IPS-20b (cell line): ENCODE measurements at regions not wholly inside any gene's neighbourhood (a gene's known extent, or its start where the extent isn't known, plus 50 kb on each side); places are given as distances from the start of the nearest gene placed in this dataset.

Experiments used
- H3K27ac ChIP-seq: one replicate; pipeline ENCODE4 v1.5.1; 2013; ENCODE audit warnings: low read length
- H3K27me3 ChIP-seq: 2 replicates; pipeline ENCODE4 v1.6.1; 2013; ENCODE audit warnings: mild to moderate bottlenecking, low read length, inconsistent platforms; ENCODE audit not compliant: insufficient read depth
- H3K36me3 ChIP-seq: 2 replicates; pipeline ENCODE4 v1.6.1; 2013; ENCODE audit warnings: low read depth, mild to moderate bottlenecking, inconsistent platforms, low read length, moderate library complexity; ENCODE audit not compliant: insufficient read depth
- H3K4me1 ChIP-seq: 2 replicates; pipeline ENCODE4 v1.6.1; 2013; ENCODE audit warnings: mild to moderate bottlenecking, control low read depth, inconsistent platforms, low read length, moderate library complexity; ENCODE audit not compliant: insufficient read depth
- H3K4me3 ChIP-seq: 2 replicates; pipeline ENCODE4 v1.5.1; 2013; ENCODE audit warnings: mild to moderate bottlenecking, low read length, inconsistent platforms
- H3K9ac ChIP-seq: 2 replicates; pipeline ENCODE4 v1.6.1; 2013; ENCODE audit warnings: low read depth, mild to moderate bottlenecking, inconsistent platforms, low read length, moderate library complexity
- H3K9me3 ChIP-seq: 2 replicates; pipeline ENCODE4 v1.6.1; 2013; ENCODE audit warnings: mild to moderate bottlenecking, low read depth, low read length, inconsistent platforms; ENCODE audit not compliant: insufficient read depth

GRCh38 chr2:156672556-156673332, 236.6 kb downstream of the GPD2 start:
- Histone ChIP-seq H3K9ac (no peak overlapping the region), H3K4me1 (peaks cover 21% of the 10 kb centered on the region; the same call in 1 of the 2 replicates), H3K36me3 (no peaks in the 10 kb centered on the region), H3K9me3 (peaks cover 11% of the 10 kb centered on the region), H3K27ac (no peak overlapping the region), H3K27me3 (no peaks in the 10 kb centered on the region), H3K4me3 (no peak overlapping the region)

- peaks cover 21% of the 10 kb centered on the region; the same call in 1 of the 2 replicates for H3K4me1 ChIP-seq
- no peak overlapping the region for H3K27ac ChIP-seq
- no peak overlapping the region for H3K9ac ChIP-seq
- peaks cover 6% of the 10 kb centered on the region for H3K9me3 ChIP-seq
- no peak overlapping the region for H3K4me3 ChIP-seq
- H3K27me3 ChIP-seq, result no peaks in the 10 kb centered on the region
- H3K36me3 ChIP-seq, result no peaks in the 10 kb centered on the region
Measured at GRCh38 chr2:156673333-156673615, 237.1 kb downstream of the GPD2 start.

GRCh38 chr2:156673981-156674380, 237.8 kb downstream of the GPD2 start:
- no peak overlapping the region for H3K9ac ChIP-seq

GRCh38 chr2:156675896-156676295, 239.7 kb downstream of the GPD2 start:
- no peak overlapping the region for H3K9ac ChIP-seq
- H3K4me3 ChIP-seq, result no peak overlapping the region
- H3K27ac ChIP-seq, result no peak overlapping the region
- H3K9me3 ChIP-seq, result no peaks in the 10 kb centered on the region
- H3K4me1 ChIP-seq, result peaks cover 21% of the 10 kb centered on the region; the same call in 1 of the 2 replicates
- no peaks in the 10 kb centered on the region for H3K27me3 ChIP-seq
- H3K36me3 ChIP-seq, result no peaks in the 10 kb centered on the region

More at GRCh38 chr2:156673981-156674380, 237.8 kb downstream of the GPD2 start:
- Histone ChIP-seq H3K27me3 (no peaks in the 10 kb centered on the region), H3K4me1 (peaks cover 21% of the 10 kb centered on the region; the same call in 1 of the 2 replicates), H3K4me3 (no peak overlapping the region), H3K9me3 (no peaks in the 10 kb centered on the region), H3K36me3 (no peaks in the 10 kb centered on the region), H3K27ac (no peak overlapping the region)

GRCh38 chr2:156679820-156680219, 243.6 kb downstream of the GPD2 start:
- Histone ChIP-seq H3K36me3 (no peaks in the 10 kb centered on the region), H3K9ac (no peak overlapping the region), H3K27me3 (no peaks in the 10 kb centered on the region), H3K27ac (no peak overlapping the region), H3K4me3 (no peak overlapping the region), H3K9me3 (no peaks in the 10 kb centered on the region), H3K4me1 (peaks cover 4% of the 10 kb centered on the region; the same call in 1 of the 2 replicates)

- H3K4me1 ChIP-seq, result peaks cover 4% of the 10 kb centered on the region; the same call in 1 of the 2 replicates
- no peaks in the 10 kb centered on the region for H3K36me3 ChIP-seq
- no peak overlapping the region for H3K4me3 ChIP-seq
- H3K27me3 ChIP-seq, result no peaks in the 10 kb centered on the region
- H3K9ac ChIP-seq, result no peak overlapping the region
- H3K9me3 ChIP-seq, result no peaks in the 10 kb centered on the region
- no peak overlapping the region for H3K27ac ChIP-seq
Measured at GRCh38 chr2:156680266-156680665, 244.1 kb downstream of the GPD2 start.

- Histone ChIP-seq H3K27ac (no peak overlapping the region), H3K9ac (no peak overlapping the region), H3K4me1 (peaks cover under 1% of the 10 kb centered on the region; the same call in 1 of the 2 replicates), H3K36me3 (no peaks in the 10 kb centered on the region), H3K4me3 (no peak overlapping the region), H3K27me3 (no peaks in the 10 kb centered on the region), H3K9me3 (no peaks in the 10 kb centered on the region)
Measured at GRCh38 chr2:156687126-156687525, 250.9 kb downstream of the GPD2 start.

- H3K27ac ChIP-seq, result no peak overlapping the region
- no peaks in the 10 kb centered on the region for H3K27me3 ChIP-seq
- no peaks in the 10 kb centered on the region for H3K36me3 ChIP-seq
- no peak overlapping the region for H3K9ac ChIP-seq
- H3K9me3 ChIP-seq, result no peaks in the 10 kb centered on the region
- no peak overlapping the region for H3K4me3 ChIP-seq
- H3K4me1 ChIP-seq, result no peaks in the 10 kb centered on the region
Measured at GRCh38 chr2:156687715-156688114, 251.5 kb downstream of the GPD2 start.

- Histone ChIP-seq H3K9me3 (no peaks in the 10 kb centered on the region), H3K27ac (no peak overlapping the region), H3K36me3 (no peaks in the 10 kb centered on the region), H3K4me3 (no peak overlapping the region), H3K27me3 (no peaks in the 10 kb centered on the region), H3K4me1 (no peaks in the 10 kb centered on the region), H3K9ac (no peak overlapping the region)
Measured at GRCh38 chr2:156689939-156690338, 253.8 kb downstream of the GPD2 start.

GRCh38 chr2:156691014-156691413, 254.8 kb downstream of the GPD2 start:
- Histone ChIP-seq H3K27ac (no peak overlapping the region), H3K4me3 (no peak overlapping the region), H3K9me3 (no peaks in the 10 kb centered on the region), H3K27me3 (no peaks in the 10 kb centered on the region), H3K36me3 (no peaks in the 10 kb centered on the region), H3K4me1 (no peaks in the 10 kb centered on the region; the same call in 1 of the 2 replicates), H3K9ac (no peak overlapping the region)

GRCh38 chr2:156695020-156695419, 258.8 kb downstream of the GPD2 start:
- no peak overlapping the region for H3K27ac ChIP-seq
- no peak overlapping the region for H3K9ac ChIP-seq
- H3K36me3 ChIP-seq, result no peaks in the 10 kb centered on the region
- no peaks in the 10 kb centered on the region for H3K9me3 ChIP-seq
- H3K4me1 ChIP-seq, result no peaks in the 10 kb centered on the region; the same call in 1 of the 2 replicates
- H3K27me3 ChIP-seq, result no peaks in the 10 kb centered on the region
- no peak overlapping the region for H3K4me3 ChIP-seq

GRCh38 chr2:156695595-156695994, 259.4 kb downstream of the GPD2 start:
- Histone ChIP-seq H3K27me3 (no peaks in the 10 kb centered on the region), H3K27ac (no peak overlapping the region), H3K4me3 (no peak overlapping the region), H3K9ac (no peak overlapping the region), H3K9me3 (no peaks in the 10 kb centered on the region), H3K36me3 (no peaks in the 10 kb centered on the region), H3K4me1 (peaks cover 5% of the 10 kb centered on the region; the same call in 1 of the 2 replicates)
